PC-9 (cell line): ENCODE measurements at regions not wholly inside any gene's neighbourhood (a gene's known extent, or its start where the extent isn't known, plus 50 kb on each side); places are given as distances from the start of the nearest gene placed in this dataset.

ENCODE experiments used
- BruUV-seq: library from RNA; stranded (reverse); fragments of 400-500 nt; replicated peaks from 2 replicates; lab custom pipeline; 2021; lab: Mats Ljungman, UMichigan
- CTCF ChIA-PET: fragments of 300-600 bp; sonication (Branson Sonifier 250); formaldehyde crosslinking; loops from one replicate; lab custom pipeline; 2022; ENCODE audit warnings: antibody characterized with exemption; lab: Charles Lee
- POLR2A ChIA-PET: fragments of 300-600 bp; sonication (Branson Sonifier 250); formaldehyde crosslinking; loops from one replicate; lab custom pipeline; 2022; ENCODE audit warnings: antibody characterized with exemption; ENCODE audit not compliant: unreplicated experiment; lab: Charles Lee
- DNase-seq, 2 experiments: peaks; one replicate each; pipeline versions ENCODE4 v3.0.0 to v3.0.0-alpha.2; 2015 to 2022; ENCODE audit warnings: mixed read lengths in 1 of 2
- H2AFZ ChIP-seq: fragments of 200-600 bp; sonication (generic); 2 replicates; pipeline ENCODE4 v1.8.1; 2017; ENCODE audit warnings: antibody characterized with exemption
- H3F3A ChIP-seq: fragments of 200-600 bp; sonication (generic); 2 replicates; pipeline ENCODE4 v1.8.1; 2017; ENCODE audit warnings: antibody characterized with exemption, mild to moderate bottlenecking, low read depth; ENCODE audit not compliant: insufficient read depth
- H3K27ac ChIP-seq: fragments of 200-600 bp; sonication (generic); 2 replicates; pipeline ENCODE4 v1.6.1; 2016; ENCODE audit warnings: mixed run types
- H3K27me3 ChIP-seq: fragments of 200-600 bp; sonication (generic); 2 replicates; pipeline ENCODE4 v1.6.1; 2016; ENCODE audit warnings: low read depth, mixed run types; ENCODE audit not compliant: insufficient read depth
- H3K36me3 ChIP-seq: fragments of 200-600 bp; sonication (generic); 2 replicates; pipeline ENCODE4 v1.6.1; 2016; ENCODE audit warnings: low read depth, mixed run types
- H3K4me1 ChIP-seq: fragments of 200-600 bp; sonication (generic); replicated peaks from 2 replicates; pipeline ENCODE4 v1.6.1; 2016; ENCODE audit warnings: mixed run types; ENCODE audit not compliant: insufficient read depth
- H3K4me2 ChIP-seq: fragments of 200-600 bp; sonication (generic); 2 replicates; pipeline ENCODE4 v1.6.1; 2017; ENCODE audit warnings: mixed run types
- H3K4me3 ChIP-seq: fragments of 200-600 bp; sonication (generic); 2 replicates; pipeline ENCODE4 v1.6.1; 2016; ENCODE audit warnings: mixed run types
- H3K79me2 ChIP-seq: fragments of 200-600 bp; sonication (generic); 2 replicates; pipeline ENCODE4 v1.6.1; 2017; ENCODE audit warnings: low read depth, mixed run types
- H3K9me2 ChIP-seq: fragments of 200-600 bp; sonication (generic); 2 replicates; pipeline ENCODE4 v1.8.1; 2017; ENCODE audit warnings: mild to moderate bottlenecking; ENCODE audit not compliant: insufficient read depth
- H3K9me3 ChIP-seq: fragments of 200-600 bp; sonication (generic); 2 replicates; pipeline ENCODE4 v1.8.1; 2016; ENCODE audit warnings: low read depth; ENCODE audit not compliant: insufficient read depth
- H4K20me1 ChIP-seq: fragments of 200-600 bp; sonication (generic); 2 replicates; pipeline ENCODE4 v1.8.1; 2017; ENCODE audit not compliant: insufficient read depth
- EZH2 ChIP-seq: fragments of 200-600 bp; sonication (generic); IDR thresholded peaks from 2 replicates; pipeline ENCODE4 v1.8.0; 2017; ENCODE audit warnings: antibody characterized with exemption, low read depth
- intact Hi-C: fragments of 100-400 bp; cut with micrococcal nuclease; formaldehyde crosslinking; loops from one replicate; pipeline ENCODE4 v1.10.0; 2022; ENCODE audit not compliant: unreplicated experiment
- TF ChIP-seq, protein P1 (sequence below): fragments of 200-600 bp; sonication (generic); conservative IDR thresholded peaks from 2 replicates; pipeline ENCODE4 v1.6.1; 2017; ENCODE audit warnings: mixed run types, antibody characterized with exemption, mild to moderate bottlenecking, moderate library complexity

DNA sequence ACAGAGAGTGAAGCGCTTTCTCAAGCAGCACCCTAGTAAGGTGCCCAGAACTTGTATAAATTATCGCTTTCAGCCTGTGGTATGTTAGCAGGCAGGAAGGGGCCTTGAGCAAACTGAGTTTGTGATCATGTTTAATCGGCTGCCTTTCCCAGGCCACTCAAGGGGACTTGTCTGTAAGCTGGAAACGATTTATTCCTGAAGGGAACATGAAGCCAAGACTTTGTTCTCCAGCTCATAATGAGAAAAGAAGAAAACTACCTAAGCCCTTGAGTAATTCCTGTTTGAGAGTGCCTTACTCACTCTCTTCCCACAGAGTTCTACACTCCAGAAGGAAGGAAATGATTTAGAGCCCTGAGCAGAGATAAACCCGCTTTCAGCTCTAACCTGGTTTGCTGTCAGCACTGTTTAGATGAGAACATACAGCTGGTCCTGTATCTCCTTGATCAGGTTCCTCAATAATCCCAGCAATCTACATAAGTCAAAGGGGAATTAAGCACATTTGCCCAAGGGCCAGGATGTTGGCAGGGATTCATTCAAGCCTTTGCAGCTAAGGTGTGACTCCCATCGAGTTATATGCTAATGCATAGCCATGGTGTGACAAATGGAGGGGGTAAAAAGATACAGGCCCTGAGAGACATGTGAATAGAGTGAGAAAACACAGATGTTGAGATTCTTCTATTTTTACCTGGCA, 187.7 kb upstream of the SLC24A5 start:
- H3K36me3 ChIP-seq: no peaks in the 10 kb centered on the region
- no TSS peak for BruUV-seq
- TF ChIP-seq, protein P1, sequence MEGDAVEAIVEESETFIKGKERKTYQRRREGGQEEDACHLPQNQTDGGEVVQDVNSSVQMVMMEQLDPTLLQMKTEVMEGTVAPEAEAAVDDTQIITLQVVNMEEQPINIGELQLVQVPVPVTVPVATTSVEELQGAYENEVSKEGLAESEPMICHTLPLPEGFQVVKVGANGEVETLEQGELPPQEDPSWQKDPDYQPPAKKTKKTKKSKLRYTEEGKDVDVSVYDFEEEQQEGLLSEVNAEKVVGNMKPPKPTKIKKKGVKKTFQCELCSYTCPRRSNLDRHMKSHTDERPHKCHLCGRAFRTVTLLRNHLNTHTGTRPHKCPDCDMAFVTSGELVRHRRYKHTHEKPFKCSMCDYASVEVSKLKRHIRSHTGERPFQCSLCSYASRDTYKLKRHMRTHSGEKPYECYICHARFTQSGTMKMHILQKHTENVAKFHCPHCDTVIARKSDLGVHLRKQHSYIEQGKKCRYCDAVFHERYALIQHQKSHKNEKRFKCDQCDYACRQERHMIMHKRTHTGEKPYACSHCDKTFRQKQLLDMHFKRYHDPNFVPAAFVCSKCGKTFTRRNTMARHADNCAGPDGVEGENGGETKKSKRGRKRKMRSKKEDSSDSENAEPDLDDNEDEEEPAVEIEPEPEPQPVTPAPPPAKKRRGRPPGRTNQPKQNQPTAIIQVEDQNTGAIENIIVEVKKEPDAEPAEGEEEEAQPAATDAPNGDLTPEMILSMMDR: no peak
- no peak for TF ChIP-seq EZH2
- H3K9me2 ChIP-seq: no peaks in the 10 kb centered on the region
- no peaks in the 10 kb centered on the region for H3K9me3 ChIP-seq
- no peaks in the 10 kb centered on the region for H3F3A ChIP-seq
- POLR2A ChIA-PET: no interaction called here
- CTCF ChIA-PET: no interaction called here
- no peaks in the 10 kb centered on the region for H4K20me1 ChIP-seq
- no peaks in the 10 kb centered on the region for H3K27me3 ChIP-seq
- no peaks in the 10 kb centered on the region for H3K4me1 ChIP-seq
- intact Hi-C loops: no loop called here
- no peak for DNase-seq
- H3K4me3 ChIP-seq: no peak overlapping the region
- H3K27ac ChIP-seq: no peak overlapping the region
- H3K4me2 ChIP-seq: no peak overlapping the region
- H2AFZ ChIP-seq: no peak overlapping the region
- no peaks in the 10 kb centered on the region for H3K79me2 ChIP-seq

DNA sequence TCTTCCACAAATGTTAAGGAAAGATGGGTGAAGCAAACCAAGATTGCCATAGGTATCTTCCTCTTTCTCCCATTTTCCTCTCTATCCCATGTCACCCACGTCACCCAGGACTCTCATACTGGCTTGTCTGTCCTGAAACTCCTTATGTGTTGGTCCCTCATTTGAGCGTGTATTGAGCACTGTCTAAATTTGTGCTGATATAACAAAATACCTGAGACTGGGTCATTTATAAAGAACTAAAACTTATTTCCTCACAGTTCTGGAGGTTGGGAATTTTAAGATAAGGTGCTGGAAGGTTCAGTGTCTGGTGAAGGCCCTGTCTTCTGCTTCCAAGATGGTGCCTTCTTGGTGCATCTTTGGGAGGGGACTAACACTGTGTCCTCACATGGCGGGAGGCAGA, 186.9 kb upstream of the SLC24A5 start:
- BruUV-seq: no TSS peak
- H3F3A ChIP-seq: no peaks in the 10 kb centered on the region
- TF ChIP-seq, protein P1: no peak
- no peak for TF ChIP-seq EZH2

DNA sequence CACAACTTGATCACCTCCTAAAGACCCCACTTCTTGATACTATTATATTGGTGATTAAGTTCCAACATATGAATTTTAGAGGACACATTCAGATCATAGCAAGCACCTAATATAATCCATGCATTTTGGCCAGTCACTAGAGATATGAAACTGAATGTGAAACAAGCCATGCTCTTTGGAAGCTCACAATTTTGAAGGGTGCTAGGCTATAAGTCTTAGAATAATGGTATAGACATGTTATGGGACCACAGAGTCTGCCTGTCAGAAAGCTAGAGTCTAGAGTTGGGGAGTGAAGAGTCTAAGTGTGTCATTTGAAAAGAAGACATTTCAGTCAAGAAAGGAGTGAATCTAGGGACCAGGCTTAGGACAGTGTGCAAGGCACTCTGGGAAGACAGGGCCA, 186.4 kb upstream of the SLC24A5 start:
- Histone ChIP-seq H3K4me1 (no peaks in the 10 kb centered on the region), H3K4me3 (no peak overlapping the region), H3F3A (no peaks in the 10 kb centered on the region), H3K27ac (no peak overlapping the region), H3K9me3 (no peaks in the 10 kb centered on the region), H4K20me1 (no peaks in the 10 kb centered on the region), H3K4me2 (no peak overlapping the region), H3K9me2 (no peaks in the 10 kb centered on the region), H2AFZ (no peak overlapping the region), H3K79me2 (no peaks in the 10 kb centered on the region), H3K27me3 (no peaks in the 10 kb centered on the region), H3K36me3 (no peaks in the 10 kb centered on the region)
- ChIA-PET POLR2A (no interaction called here), CTCF (no interaction called here)
- no TSS peak for BruUV-seq
- no peak for DNase-seq
- intact Hi-C loops: no loop called here
- TF ChIP-seq EZH2: no peak
- TF ChIP-seq, protein P1: no peak

More for the DNA sequence above, 186.9 kb upstream of the SLC24A5 start:
- Histone ChIP-seq H3K4me2 (no peak overlapping the region), H3K4me3 (no peak overlapping the region), H3K79me2 (no peaks in the 10 kb centered on the region), H3K27ac (no peak overlapping the region), H2AFZ (no peak overlapping the region), H3K36me3 (no peaks in the 10 kb centered on the region), H3K9me2 (no peaks in the 10 kb centered on the region), H4K20me1 (no peaks in the 10 kb centered on the region), H3K4me1 (no peaks in the 10 kb centered on the region), H3K9me3 (no peaks in the 10 kb centered on the region), H3K27me3 (no peaks in the 10 kb centered on the region)
- CTCF ChIA-PET: no interaction called here
- intact Hi-C loops: no loop called here
- POLR2A ChIA-PET: no interaction called here
- DNase-seq: no peak
